Breast epithelium (tissue), 4 donors: ENCODE measurements at regions not wholly inside any gene's neighbourhood (a gene's known extent, or its start where the extent isn't known, plus 50 kb on each side); places are given as distances from the start of the nearest gene placed in this dataset.

Experiments used
- DNase-seq, 2 donors: peaks; one replicate each; pipeline ENCODE4 v3.0.0-alpha.2; 2019; ENCODE audit warnings: low spot score in 2 of 2
- H3K27ac ChIP-seq, 2 donors: fragments of 200-600 bp; sonication (generic) in 1 of 2; one replicate each; pipeline ENCODE4 v1.5.1; 2016 to 2019; ENCODE audit warnings: mild to moderate bottlenecking in 1 of 2
- H3K27me3 ChIP-seq, 2 donors: fragments of 200-600 bp; sonication (generic) in 1 of 2; one replicate each; pipeline versions ENCODE4 v1.5.1 to v1.6.0; 2017 to 2019; ENCODE audit warnings: control low read depth in 1 of 2, mild to moderate bottlenecking in 1 of 2
- H3K36me3 ChIP-seq: fragments of 200-600 bp; one replicate; pipeline ENCODE4 v1.5.1; 2019
- H3K4me1 ChIP-seq, 2 donors: fragments of 200-600 bp; sonication (generic); one replicate each; pipeline ENCODE4 v1.5.1; 2016 to 2019; ENCODE audit warnings: control low read depth in 1 of 2
- H3K4me3 ChIP-seq, 3 donors: fragments of 200-600 bp; sonication (generic); 1 replicate in 2 of 3; 2 replicates in 1 of 3; pipeline ENCODE4 v1.5.1; 2016 to 2019; ENCODE audit warnings: mild to moderate bottlenecking in 3 of 3, moderate library complexity in 2 of 3
- H3K9me3 ChIP-seq, 2 donors: fragments of 200-600 bp; sonication (generic) in 1 of 2; one replicate each; pipeline ENCODE4 v1.5.1; 2016 to 2019; ENCODE audit warnings: control low read depth in 1 of 2
- POLR2A ChIP-seq: fragments of 450-650 bp; IDR thresholded peaks from one replicate; pipeline ENCODE4 v1.6.1; 2016; ENCODE audit warnings: antibody characterized with exemption, mild to moderate bottlenecking, moderate library complexity
- POLR2AphosphoS5 ChIP-seq, 3 donors: sonication (generic); formaldehyde crosslinking; IDR thresholded peaks; one replicate each; pipeline ENCODE4 v1.6.1; 2017; ENCODE audit warnings: antibody characterized with exemption in 3 of 3
- intact Hi-C: fragments of 100-400 bp; cut with DNase I; formaldehyde crosslinking; loops from one replicate; pipeline ENCODE4 v1.15.1; 2023; ENCODE audit warnings: low total_unique reads
- TF ChIP-seq, protein P1 (sequence below), 3 donors: fragments of 450-650 bp; IDR thresholded peaks; one replicate each; pipeline ENCODE4 v1.5.1; 2016 to 2017; ENCODE audit warnings: antibody characterized with exemption in 3 of 3, mild to moderate bottlenecking in 3 of 3, moderate library complexity in 3 of 3

DNA sequence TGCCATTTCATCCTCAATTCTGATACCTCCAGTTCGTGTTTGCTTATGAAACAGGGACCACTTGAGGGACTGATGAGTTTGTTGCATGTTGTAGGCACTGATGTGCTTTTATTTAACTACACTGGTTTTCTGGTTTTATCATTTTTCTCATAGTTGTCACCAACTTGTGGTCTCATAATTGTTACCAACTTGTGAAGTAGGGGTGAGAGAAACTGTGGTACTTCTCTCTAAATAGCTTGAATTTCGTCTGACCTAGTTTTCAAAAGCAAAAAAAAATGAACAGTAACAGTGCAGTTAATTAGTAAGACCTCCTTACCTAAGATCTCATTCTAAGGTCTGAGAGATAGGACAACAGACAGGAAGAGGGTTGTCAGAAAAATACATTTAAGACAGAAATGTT, 78.0 kb downstream of the ANXA2R start:
- Histone ChIP-seq H3K4me1 (no peaks in the 10 kb centered on the region), H3K27ac (no peak overlapping the region), H3K36me3 (no peaks in the 10 kb centered on the region), H3K9me3 (no peaks in the 10 kb centered on the region), H3K4me3 (no peak overlapping the region), H3K27me3 (no peaks in the 10 kb centered on the region)
- DNase-seq, result no peak
- intact Hi-C loops, result loop anchor here (5.0 kb wide), 1 partner anchor 245 kb away; no protein-coding TSS in a partner anchor
- TF ChIP-seq POLR2A (no peak), POLR2AphosphoS5 (IDR thresholded peaks at IDR 0.05) (no peak)
- TF ChIP-seq, protein P1, sequence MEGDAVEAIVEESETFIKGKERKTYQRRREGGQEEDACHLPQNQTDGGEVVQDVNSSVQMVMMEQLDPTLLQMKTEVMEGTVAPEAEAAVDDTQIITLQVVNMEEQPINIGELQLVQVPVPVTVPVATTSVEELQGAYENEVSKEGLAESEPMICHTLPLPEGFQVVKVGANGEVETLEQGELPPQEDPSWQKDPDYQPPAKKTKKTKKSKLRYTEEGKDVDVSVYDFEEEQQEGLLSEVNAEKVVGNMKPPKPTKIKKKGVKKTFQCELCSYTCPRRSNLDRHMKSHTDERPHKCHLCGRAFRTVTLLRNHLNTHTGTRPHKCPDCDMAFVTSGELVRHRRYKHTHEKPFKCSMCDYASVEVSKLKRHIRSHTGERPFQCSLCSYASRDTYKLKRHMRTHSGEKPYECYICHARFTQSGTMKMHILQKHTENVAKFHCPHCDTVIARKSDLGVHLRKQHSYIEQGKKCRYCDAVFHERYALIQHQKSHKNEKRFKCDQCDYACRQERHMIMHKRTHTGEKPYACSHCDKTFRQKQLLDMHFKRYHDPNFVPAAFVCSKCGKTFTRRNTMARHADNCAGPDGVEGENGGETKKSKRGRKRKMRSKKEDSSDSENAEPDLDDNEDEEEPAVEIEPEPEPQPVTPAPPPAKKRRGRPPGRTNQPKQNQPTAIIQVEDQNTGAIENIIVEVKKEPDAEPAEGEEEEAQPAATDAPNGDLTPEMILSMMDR (IDR thresholded peaks at IDR 0.05), result no peak

DNA sequence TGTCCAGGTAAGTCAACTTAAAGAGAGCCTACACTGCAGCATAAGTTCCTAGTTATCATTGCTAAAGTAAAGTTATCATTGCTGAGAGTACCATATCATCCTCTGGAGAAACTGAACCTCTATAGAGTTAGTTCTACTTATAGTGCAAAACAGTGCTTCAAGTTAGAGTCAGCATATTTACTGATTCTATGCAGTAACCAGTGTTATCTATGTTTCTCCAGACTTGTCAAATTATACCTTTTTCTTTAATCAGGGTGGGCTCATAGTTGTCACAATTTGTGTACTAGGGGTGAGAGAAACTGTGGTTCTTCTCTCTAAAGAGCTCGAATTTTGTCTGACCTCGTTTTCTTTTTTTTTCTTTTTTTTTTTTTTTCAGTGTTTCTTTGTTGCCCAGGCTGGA, 79.6 kb downstream of the ANXA2R start:
- intact Hi-C loops, result loop anchor here (5.0 kb wide), 1 partner anchor 247 kb away; no protein-coding TSS in a partner anchor
- Histone ChIP-seq H3K4me3 (no peak overlapping the region), H3K36me3 (no peaks in the 10 kb centered on the region), H3K27me3 (no peaks in the 10 kb centered on the region), H3K9me3 (no peaks in the 10 kb centered on the region), H3K27ac (no peak overlapping the region), H3K4me1 (no peaks in the 10 kb centered on the region)
- no peak for DNase-seq
- no peak for TF ChIP-seq POLR2AphosphoS5 (IDR thresholded peaks at IDR 0.05)
- TF ChIP-seq, protein P1 (IDR thresholded peaks at IDR 0.05), result no peak
- TF ChIP-seq POLR2A, result no peak

DNA sequence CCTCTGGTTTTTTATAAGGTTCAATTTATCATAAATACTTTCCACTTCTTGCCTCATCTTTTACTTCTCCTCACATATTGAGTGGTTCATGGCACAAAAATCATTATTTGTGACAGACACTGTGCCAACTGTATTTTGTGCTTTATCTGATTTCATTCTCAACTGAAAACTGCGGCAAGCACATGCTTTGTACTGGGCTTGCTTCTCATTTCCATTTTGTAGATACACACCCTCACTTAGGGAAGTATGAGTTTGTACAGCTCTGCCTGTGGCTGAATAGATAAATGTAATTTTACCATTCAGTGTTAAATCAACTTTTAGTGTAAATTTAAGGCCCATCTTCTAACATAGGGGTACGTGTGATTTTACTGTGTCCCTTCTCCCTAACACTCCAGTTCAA, 83.6 kb downstream of the ANXA2R start:
- no peaks in the 10 kb centered on the region for H3K36me3 ChIP-seq
- intact Hi-C loops, result no loop called here
- TF ChIP-seq POLR2A, result no peak
- no peaks in the 10 kb centered on the region for H3K4me1 ChIP-seq
- H3K27ac ChIP-seq, result no peak overlapping the region
- no peak overlapping the region for H3K4me3 ChIP-seq
- peaks cover 20 to 25% of the 10 kb centered on the region in 2 donors for H3K9me3 ChIP-seq
- DNase-seq, result no peak
- peaks cover 0 to 7% of the 10 kb centered on the region in 2 donors for H3K27me3 ChIP-seq

DNA sequence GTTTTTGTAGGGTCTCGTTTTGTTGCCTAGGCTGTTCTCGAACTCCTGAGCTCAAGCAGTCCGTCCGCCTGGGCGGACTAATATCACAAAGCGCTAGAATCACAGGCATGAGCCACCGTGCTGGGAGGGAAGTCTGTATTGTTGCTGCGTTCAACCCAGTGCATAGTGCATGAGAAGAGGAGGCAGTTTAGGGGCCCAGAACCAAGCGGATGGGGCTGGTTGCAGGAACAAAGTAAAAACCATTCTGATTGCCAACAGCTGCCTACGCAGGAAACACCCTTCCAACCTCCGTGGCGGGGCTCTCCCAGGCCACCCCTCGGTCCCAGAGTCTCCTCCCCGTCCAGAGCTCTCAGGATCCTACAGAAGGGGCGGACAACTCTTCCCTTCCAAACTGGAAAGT, 87.1 kb downstream of the ANXA2R start:
- H3K4me1 ChIP-seq, result no peaks in the 10 kb centered on the region
- DNase-seq, result no peak
- intact Hi-C loops, result no loop called here
- no peak overlapping the region for H3K4me3 ChIP-seq
- TF ChIP-seq, protein P1 (IDR thresholded peaks at IDR 0.05), result no peak
- TF ChIP-seq POLR2A, result no peak
- no peak for TF ChIP-seq POLR2AphosphoS5 (IDR thresholded peaks at IDR 0.05)
- H3K9me3 ChIP-seq, result peaks cover 20 to 25% of the 10 kb centered on the region in 2 donors
- H3K36me3 ChIP-seq, result no peaks in the 10 kb centered on the region
- peaks cover 0 to 23% of the 10 kb centered on the region in 2 donors for H3K27me3 ChIP-seq
- H3K27ac ChIP-seq, result no peak overlapping the region

DNA sequence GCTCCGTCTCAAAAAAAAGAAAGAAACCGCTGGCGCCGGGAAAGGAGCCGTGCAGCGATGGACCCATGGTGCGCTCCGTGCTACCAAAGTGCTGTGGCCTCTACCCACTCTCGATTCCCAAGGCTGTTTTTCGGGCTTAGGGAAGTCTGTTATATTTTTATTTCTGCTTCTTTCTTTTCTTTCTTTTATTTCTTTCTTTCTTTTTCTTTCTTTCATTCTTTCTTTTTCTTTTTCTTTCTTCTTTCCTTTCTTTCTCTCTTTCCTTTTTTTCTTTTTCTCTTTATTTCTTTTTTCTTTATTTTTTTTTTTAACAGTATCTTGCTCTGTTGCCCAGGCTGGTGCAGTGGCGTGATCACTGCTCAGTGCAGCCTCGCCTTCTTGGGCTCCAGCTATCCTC, 87.5 kb downstream of the ANXA2R start:
- peaks cover 0 to 23% of the 10 kb centered on the region in 2 donors for H3K27me3 ChIP-seq

More for the DNA sequence above, 87.5 kb downstream of the ANXA2R start:
- H3K27ac ChIP-seq, result peak overlapping the region in 1 of 2 donors; percentile 95
- TF ChIP-seq, protein P1 (IDR thresholded peaks at IDR 0.05), result no peak
- TF ChIP-seq POLR2A (no peak), POLR2AphosphoS5 (IDR thresholded peaks at IDR 0.05) (no peak)
- H3K4me1 ChIP-seq, result no peaks in the 10 kb centered on the region
- H3K4me3 ChIP-seq, result peak overlapping the region; percentile 60 to 85 (median 64)
- peaks cover 20 to 25% of the 10 kb centered on the region in 2 donors for H3K9me3 ChIP-seq
- no peak for DNase-seq
- H3K36me3 ChIP-seq, result no peaks in the 10 kb centered on the region
- intact Hi-C loops, result no loop called here
